GM12878 (cell line): ENCODE measurements at regions not wholly inside any gene's neighbourhood (a gene's known extent, or its start where the extent isn't known, plus 50 kb on each side); places are given as distances from the start of the nearest gene placed in this dataset.

Source experiments
- POLR2A ChIP-seq: IDR thresholded peaks from 2 replicates; pipeline ENCODE4 v1.6.1; 2011; ENCODE audit warnings: low read depth, mild to moderate bottlenecking, low read length
- POLR2AphosphoS5 ChIP-seq: IDR thresholded peaks from 2 replicates; pipeline ENCODE4 v1.6.1; 2011; ENCODE audit warnings: mild to moderate bottlenecking, low read length, inconsistent platforms
- SP1 ChIP-seq: IDR thresholded peaks from one replicate; pipeline ENCODE4 v1.6.1; 2011; ENCODE audit warnings: low read depth, low read length
- SUZ12 ChIP-seq: fragments of 200-600 bp; sonication (generic); IDR thresholded peaks from one replicate; pipeline ENCODE4 v1.6.1; 2018; ENCODE audit warnings: antibody characterized with exemption, mild to moderate bottlenecking; ENCODE audit not compliant: unreplicated experiment

- no peak for TF ChIP-seq POLR2A
- TF ChIP-seq SUZ12, result no peak
- TF ChIP-seq POLR2AphosphoS5, result no peak
- no peak for TF ChIP-seq SP1
These were observed 161.4 kb upstream of the GALNT2 start for GRCh38 chr1:229905652-229906051.
